Fibroblast of skin of back (primary cell): ENCODE measurements at regions not wholly inside any gene's neighbourhood (a gene's known extent, or its start where the extent isn't known, plus 50 kb on each side); places are given as distances from the start of the nearest gene placed in this dataset.
"Not testable (repeated sequence)": the region's sequence is repeated elsewhere in the genome, so short reads cannot be mapped to it uniquely, and the experiment has no call there.

Experiments
- DNase-seq: peaks from one replicate; pipeline ENCODE4 v3.0.0-alpha.2; 2013

GRCh38 chr2:182550234-182550633, 123.4 kb upstream of the PDE1A start:
- DNase-seq = no peak

GRCh38 chr2:182552232-182552631, 125.4 kb upstream of the PDE1A start:
- not testable (repeated sequence) for DNase-seq

GRCh38 chr2:182552785-182553184, 125.9 kb upstream of the PDE1A start:
- not testable (repeated sequence) for DNase-seq

- no peak for DNase-seq
Measured at GRCh38 chr2:182553483-182553882, 126.6 kb upstream of the PDE1A start.

GRCh38 chr2:182554950-182555349, 128.1 kb upstream of the PDE1A start:
- DNase-seq = no peak

GRCh38 chr2:182558564-182558963, 131.7 kb upstream of the PDE1A start:
- no peak for DNase-seq

GRCh38 chr2:182559623-182560022, 132.8 kb upstream of the PDE1A start:
- peak; percentile 14 for DNase-seq

- DNase-seq = no peak
Measured at GRCh38 chr2:182565911-182566567, 139.2 kb upstream of the PDE1A start.

- no peak for DNase-seq
Measured at GRCh38 chr2:182573553-182573952, 142.5 kb upstream of the DNAJC10 start.

GRCh38 chr2:182577816-182578215, 138.2 kb upstream of the DNAJC10 start:
- DNase-seq = no peak

- peak; percentile 4 for DNase-seq
Measured at GRCh38 chr2:182581196-182581935, 134.7 kb upstream of the DNAJC10 start.

GRCh38 chr2:182584462-182584861, 131.6 kb upstream of the DNAJC10 start:
- no peak for DNase-seq

GRCh38 chr2:182585001-182585400, 131.1 kb upstream of the DNAJC10 start:
- DNase-seq = no peak

- no peak for DNase-seq
Measured at GRCh38 chr2:182585430-182585829, 130.6 kb upstream of the DNAJC10 start.

- no peak for DNase-seq
Measured at GRCh38 chr2:182586426-182586825, 129.6 kb upstream of the DNAJC10 start.

- DNase-seq = peak; percentile 94
Measured at GRCh38 chr2:182587831-182588230, 128.2 kb upstream of the DNAJC10 start.

- DNase-seq = no peak
Measured at GRCh38 chr2:182589121-182589520, 126.9 kb upstream of the DNAJC10 start.

- no peak for DNase-seq
Measured at GRCh38 chr2:182591774-182592173, 124.3 kb upstream of the DNAJC10 start.

- DNase-seq = no peak
Measured at GRCh38 chr2:182592691-182593393, 123.2 kb upstream of the DNAJC10 start.

- peak; percentile 84 for DNase-seq
Measured at GRCh38 chr2:182593394-182593975, 122.6 kb upstream of the DNAJC10 start.

GRCh38 chr2:182594286-182594685, 121.8 kb upstream of the DNAJC10 start:
- DNase-seq = peak; percentile 53

- no peak for DNase-seq
Measured at GRCh38 chr2:182595650-182596049, 120.4 kb upstream of the DNAJC10 start.
